ENCODE measurements at regions not wholly inside any gene's neighbourhood (a gene's known extent, or its start where the extent isn't known, plus 50 kb on each side); places are given as distances from the start of the nearest gene placed in this dataset.

- TF ChIP-seq, protein P1, sequence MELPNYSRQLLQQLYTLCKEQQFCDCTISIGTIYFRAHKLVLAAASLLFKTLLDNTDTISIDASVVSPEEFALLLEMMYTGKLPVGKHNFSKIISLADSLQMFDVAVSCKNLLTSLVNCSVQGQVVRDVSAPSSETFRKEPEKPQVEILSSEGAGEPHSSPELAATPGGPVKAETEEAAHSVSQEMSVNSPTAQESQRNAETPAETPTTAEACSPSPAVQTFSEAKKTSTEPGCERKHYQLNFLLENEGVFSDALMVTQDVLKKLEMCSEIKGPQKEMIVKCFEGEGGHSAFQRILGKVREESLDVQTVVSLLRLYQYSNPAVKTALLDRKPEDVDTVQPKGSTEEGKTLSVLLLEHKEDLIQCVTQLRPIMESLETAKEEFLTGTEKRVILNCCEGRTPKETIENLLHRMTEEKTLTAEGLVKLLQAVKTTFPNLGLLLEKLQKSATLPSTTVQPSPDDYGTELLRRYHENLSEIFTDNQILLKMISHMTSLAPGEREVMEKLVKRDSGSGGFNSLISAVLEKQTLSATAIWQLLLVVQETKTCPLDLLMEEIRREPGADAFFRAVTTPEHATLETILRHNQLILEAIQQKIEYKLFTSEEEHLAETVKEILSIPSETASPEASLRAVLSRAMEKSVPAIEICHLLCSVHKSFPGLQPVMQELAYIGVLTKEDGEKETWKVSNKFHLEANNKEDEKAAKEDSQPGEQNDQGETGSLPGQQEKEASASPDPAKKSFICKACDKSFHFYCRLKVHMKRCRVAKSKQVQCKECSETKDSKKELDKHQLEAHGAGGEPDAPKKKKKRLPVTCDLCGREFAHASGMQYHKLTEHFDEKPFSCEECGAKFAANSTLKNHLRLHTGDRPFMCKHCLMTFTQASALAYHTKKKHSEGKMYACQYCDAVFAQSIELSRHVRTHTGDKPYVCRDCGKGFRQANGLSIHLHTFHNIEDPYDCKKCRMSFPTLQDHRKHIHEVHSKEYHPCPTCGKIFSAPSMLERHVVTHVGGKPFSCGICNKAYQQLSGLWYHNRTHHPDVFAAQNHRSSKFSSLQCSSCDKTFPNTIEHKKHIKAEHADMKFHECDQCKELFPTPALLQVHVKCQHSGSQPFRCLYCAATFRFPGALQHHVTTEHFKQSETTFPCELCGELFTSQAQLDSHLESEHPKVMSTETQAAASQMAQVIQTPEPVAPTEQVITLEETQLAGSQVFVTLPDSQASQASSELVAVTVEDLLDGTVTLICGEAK (IDR thresholded peaks at IDR 0.05): no peak
- TF ChIP-seq, protein P1 (CRISPR knock-in tag; IDR thresholded peaks at IDR 0.05): no peak
- TF ChIP-seq C11orf30 (IDR thresholded peaks at IDR 0.05; ENCODE audit: low read depth): no peak
- TF ChIP-seq PTRF (tag; IDR thresholded peaks at IDR 0.05): no peak
Observed at GRCh38 chr16:35181422-35182030, 1722.1 kb downstream of the TP53TG3F start (continued).

All from K562 (cell line).